Panc1 (cell line): ENCODE measurements at regions not wholly inside any gene's neighbourhood (a gene's known extent, or its start where the extent isn't known, plus 50 kb on each side); places are given as distances from the start of the nearest gene placed in this dataset.
A peak's percentile ranks its signal among the peaks of the same experiment; 100 is the strongest.

ENCODE experiments used
- ATAC-seq: fragments of 200-7000 bp; cut with Tn5 transposase; 2 replicates; pipeline ENCODE4 v1.9.1; 2020; ENCODE audit warnings: mild to moderate bottlenecking, moderate library complexity
- BruUV-seq: library from RNA; stranded (reverse); fragments of 400-500 nt; replicated peaks from 2 replicates; lab custom pipeline; 2021; lab: Mats Ljungman, UMichigan
- CTCF ChIA-PET: fragments of 300-600 bp; sonication (Branson Sonifier 250); formaldehyde crosslinking; loops from one replicate; lab custom pipeline; 2022; ENCODE audit warnings: antibody characterized with exemption; lab: Charles Lee
- POLR2A ChIA-PET: fragments of 300-600 bp; sonication (Branson Sonifier 250); formaldehyde crosslinking; loops from one replicate; lab custom pipeline; 2022; ENCODE audit warnings: antibody characterized with exemption; lab: Charles Lee
- DNase-seq: peaks from one replicate; pipeline ENCODE4 v3.0.0-alpha.2; 2010; ENCODE audit warnings: low read depth, low spot score
- H3K27ac ChIP-seq: 2 replicates; pipeline ENCODE4 v1.5.1; 2011; ENCODE audit warnings: mild to moderate bottlenecking, low read length, inconsistent platforms
- H3K27me3 ChIP-seq: fragments of 200-500 bp; sonication (Bioruptor generic); 2 replicates; pipeline ENCODE4 v1.6.0; 2014; ENCODE audit warnings: low read length, inconsistent platforms; ENCODE audit not compliant: control insufficient read depth, insufficient read depth
- H3K36me3 ChIP-seq: fragments of 200-500 bp; sonication (Bioruptor generic); 2 replicates; pipeline ENCODE4 v1.5.1; 2014; ENCODE audit warnings: inconsistent platforms, mild to moderate bottlenecking, low read length, moderate library complexity; ENCODE audit not compliant: control insufficient read depth, insufficient read depth
- H3K4me1 ChIP-seq: 2 replicates; pipeline ENCODE4 v1.5.1; 2011; ENCODE audit warnings: inconsistent platforms, mild to moderate bottlenecking, low read length, moderate library complexity; ENCODE audit not compliant: control insufficient read depth, insufficient read depth
- H3K4me3 ChIP-seq, 2 experiments: 2 replicates each; pipeline ENCODE4 v1.5.1; 2011 to 2012; ENCODE audit warnings: low read depth in 2 of 2, low read length in 2 of 2, mild to moderate bottlenecking in 2 of 2, inconsistent platforms in 1 of 2, moderate library complexity in 1 of 2
- H3K9me3 ChIP-seq: fragments of 200-500 bp; sonication (Bioruptor generic); 2 replicates; pipeline ENCODE4 v1.5.1; 2014; ENCODE audit warnings: low read depth, mild to moderate bottlenecking, inconsistent platforms, low read length, moderate library complexity; ENCODE audit not compliant: control insufficient read depth, insufficient read depth
- CTCF ChIP-seq: fragments of 450-650 bp; IDR thresholded peaks from 2 replicates; pipeline ENCODE4 v1.5.1; 2017; ENCODE audit warnings: mild to moderate bottlenecking
- POLR2AphosphoS5 ChIP-seq: IDR thresholded peaks from 2 replicates; pipeline ENCODE4 v1.6.1; 2012; ENCODE audit warnings: mild to moderate bottlenecking, low read depth, low read length, moderate library complexity
- REST ChIP-seq, 2 experiments: IDR thresholded peaks; 2 replicates each; pipeline ENCODE4 v1.6.1; 2011 to 2012; ENCODE audit warnings: low read depth in 2 of 2, control low read depth in 1 of 2, low read length in 1 of 2, mild to moderate bottlenecking in 1 of 2, moderate library complexity in 1 of 2; ENCODE audit not compliant: insufficient read depth in 1 of 2
- SIN3A ChIP-seq: IDR thresholded peaks from 2 replicates; pipeline ENCODE4 v1.6.1; 2012; ENCODE audit warnings: low read depth, mild to moderate bottlenecking, low read length, moderate library complexity, borderline replicate concordance; ENCODE audit not compliant: insufficient read depth
- TCF7L2 ChIP-seq: IDR thresholded peaks from 2 replicates; pipeline ENCODE4 v1.6.1; 2011; ENCODE audit warnings: mild to moderate bottlenecking, low read depth, low read length, inconsistent platforms
- in situ Hi-C: cut with HindIII; loops from 2 replicates; pipeline ENCODE4 v1.10.0; 2016; ENCODE audit warnings: low sequenced_read_pairs, low pct_unique_long_range_greater_than_20kb
- intact Hi-C: fragments of 100-400 bp; cut with micrococcal nuclease; formaldehyde crosslinking; loops from one replicate; pipeline ENCODE4 v1.10.0; 2022; ENCODE audit not compliant: unreplicated experiment

GRCh38 chr20:19874040-19874727 is 116.1 kb downstream of the RIN2 start:
- Histone ChIP-seq H3K9me3 (no peaks in the 10 kb centered on the region; the same call in 1 of the 2 replicates), H3K36me3 (no peaks in the 10 kb centered on the region), H3K27ac (peak overlapping the region; percentile 36; the same call in 1 of the 2 replicates), H3K27me3 (no peaks in the 10 kb centered on the region), H3K4me1 (no peaks in the 10 kb centered on the region; the same call in 1 of the 2 replicates), H3K4me3 (no peak overlapping the region)
- no peak for DNase-seq
- in situ Hi-C loops = no loop called here
- CTCF ChIA-PET = no interaction called here
- POLR2A ChIA-PET = no interaction called here
- no peak for ATAC-seq
- no TSS peak for BruUV-seq
- intact Hi-C loops = no loop called here
- no peak for TF ChIP-seq POLR2AphosphoS5
- no peak for TF ChIP-seq TCF7L2
- TF ChIP-seq REST (IDR thresholded peaks at IDR 0.05; ENCODE audit: insufficient read depth in 1 of 2, low read depth in 2 of 2, low read length in 1 of 2) = no peak
- no peak for TF ChIP-seq SIN3A
- TF ChIP-seq CTCF = no peak

GRCh38 chr20:19875376-19876221 is 117.5 kb downstream of the RIN2 start:
- intact Hi-C loops = no loop called here
- Histone ChIP-seq H3K36me3 (no peaks in the 10 kb centered on the region), H3K27me3 (no peaks in the 10 kb centered on the region), H3K4me1 (peaks cover 9% of the 10 kb centered on the region), H3K4me3 (no peak overlapping the region), H3K27ac (peak overlapping the region; percentile 5; the same call in 1 of the 2 replicates), H3K9me3 (no peaks in the 10 kb centered on the region; the same call in 1 of the 2 replicates)
- ChIA-PET POLR2A (no interaction called here), CTCF (no interaction called here)
- no peak for TF ChIP-seq CTCF
- no peak for TF ChIP-seq REST (IDR thresholded peaks at IDR 0.05; ENCODE audit: insufficient read depth in 1 of 2, low read depth in 2 of 2, low read length in 1 of 2)
- TF ChIP-seq POLR2AphosphoS5 = no peak
- TF ChIP-seq TCF7L2 = no peak
- TF ChIP-seq SIN3A = no peak
- no TSS peak for BruUV-seq
- DNase-seq (no peak), ATAC-seq (no peak)
- in situ Hi-C loops = no loop called here
